HEK293 (cell line): ENCODE measurements at regions not wholly inside any gene's neighbourhood (a gene's known extent, or its start where the extent isn't known, plus 50 kb on each side); places are given as distances from the start of the nearest gene placed in this dataset.

ENCODE experiments used
- CTCF ChIA-PET: fragments of 350-600 bp; formaldehyde crosslinking; extraction: SDS; loops from one replicate; lab custom pipeline; 2021; ENCODE audit warnings: antibody characterized with exemption; lab: Yijun Ruan, JAX
- POLR2A ChIA-PET: fragments of 300-600 bp; formaldehyde crosslinking; extraction: SDS; loops from one replicate; lab custom pipeline; 2020; ENCODE audit warnings: antibody characterized with exemption, inconsistent platforms; lab: Yijun Ruan, JAX
- H3K27ac ChIP-seq: fragments of 200-500 bp; sonication (Bioruptor generic); 2 replicates; pipeline ENCODE4 v1.5.1; 2014; ENCODE audit warnings: low read depth, low read length, control low read depth, inconsistent platforms; ENCODE audit errors: extremely low read depth
- H3K36me3 ChIP-seq, 2 experiments: fragments of 200-500 bp in 1 of 2; sonication (Bioruptor generic) in 1 of 2; 1 replicate in 1 of 2; 2 replicates in 1 of 2; pipeline ENCODE4 v1.5.1; 2014 to 2017; ENCODE audit warnings: inconsistent platforms in 2 of 2, low read length in 2 of 2; ENCODE audit not compliant: control insufficient read depth in 2 of 2, insufficient read depth in 1 of 2
- H3K4me1 ChIP-seq: fragments of 200-500 bp; sonication (Bioruptor generic); 2 replicates; pipeline ENCODE4 v1.5.1; 2014; ENCODE audit warnings: mild to moderate bottlenecking, low read length, inconsistent platforms; ENCODE audit not compliant: control insufficient read depth, insufficient read depth
- H3K4me3 ChIP-seq: 2 replicates; pipeline ENCODE4 v1.5.1; 2011; ENCODE audit warnings: low read depth, mild to moderate bottlenecking, control low read depth, low read length, moderate library complexity
- H3K9me3 ChIP-seq: fragments of 200-500 bp; sonication (Bioruptor generic); 2 replicates; pipeline ENCODE4 v1.5.1; 2014; ENCODE audit warnings: low read depth, low read length, inconsistent platforms; ENCODE audit not compliant: control insufficient read depth, insufficient read depth
- HOXD13 ChIP-seq: sonication (generic); formaldehyde crosslinking; IDR thresholded peaks from 2 replicates; pipeline ENCODE4 v1.8.0; 2022; ENCODE audit warnings: missing genetic modification reagents, borderline replicate concordance
- MZF1 ChIP-seq: fragments of 450-650 bp; formaldehyde crosslinking; IDR thresholded peaks from 2 replicates; pipeline ENCODE4 v1.5.1; 2017; ENCODE audit warnings: missing biosample characterization, missing genetic modification characterization, borderline replicate concordance
- SP7 ChIP-seq: fragments of 450-650 bp; formaldehyde crosslinking; IDR thresholded peaks from 2 replicates; pipeline ENCODE4 v1.5.1; 2016; ENCODE audit warnings: missing biosample characterization, missing genetic modification characterization
- TRIM28 ChIP-seq: IDR thresholded peaks from 2 replicates; pipeline ENCODE4 v1.6.1; 2011; ENCODE audit warnings: low read length, control low read depth, borderline replicate concordance
- WT1 ChIP-seq: fragments of 450-650 bp; formaldehyde crosslinking; IDR thresholded peaks from 2 replicates; pipeline ENCODE4 v1.5.1; 2016; ENCODE audit warnings: missing biosample characterization, missing genetic modification characterization
- ZFP37 ChIP-seq: fragments of 450-650 bp; formaldehyde crosslinking; IDR thresholded peaks from 2 replicates; pipeline ENCODE4 v1.5.1; 2016; ENCODE audit warnings: missing biosample characterization, missing genetic modification characterization
- ZNF292 ChIP-seq: fragments of 450-650 bp; formaldehyde crosslinking; IDR thresholded peaks from 2 replicates; pipeline ENCODE4 v1.5.1; 2016; ENCODE audit warnings: low read depth, missing biosample characterization, missing genetic modification characterization, borderline replicate concordance
- ZNF544 ChIP-seq: fragments of 450-650 bp; formaldehyde crosslinking; IDR thresholded peaks from 2 replicates; pipeline ENCODE4 v1.5.0; 2017; ENCODE audit warnings: missing biosample characterization, missing genetic modification characterization
- ZNF549 ChIP-seq: fragments of 450-650 bp; IDR thresholded peaks from 2 replicates; pipeline ENCODE4 v1.5.1; 2018; ENCODE audit warnings: missing biosample characterization, missing genetic modification characterization, mild to moderate bottlenecking, inconsistent platforms, moderate library complexity
- ZNF561 ChIP-seq: fragments of 450-650 bp; IDR thresholded peaks from 2 replicates; pipeline ENCODE4 v1.5.1; 2018; ENCODE audit warnings: missing biosample characterization, missing genetic modification characterization, borderline replicate concordance
- ZNF777 ChIP-seq: fragments of 450-650 bp; formaldehyde crosslinking; IDR thresholded peaks from 2 replicates; pipeline ENCODE4 v1.5.1; 2017; ENCODE audit warnings: missing biosample characterization, missing genetic modification characterization, borderline replicate concordance
- TF ChIP-seq, protein P1 (sequence below): fragments of 450-650 bp; formaldehyde crosslinking; IDR thresholded peaks from 2 replicates; pipeline ENCODE4 v1.5.1; 2017; ENCODE audit warnings: missing biosample characterization, missing genetic modification characterization
- TF ChIP-seq, protein P2 (sequence below): fragments of 450-650 bp; formaldehyde crosslinking; IDR thresholded peaks from 2 replicates; pipeline ENCODE4 v1.5.1; 2016; ENCODE audit warnings: missing biosample characterization, missing genetic modification characterization
- TF ChIP-seq, protein P3 (sequence below): fragments of 450-650 bp; formaldehyde crosslinking; IDR thresholded peaks from 2 replicates; pipeline ENCODE4 v1.5.1; 2016; ENCODE audit warnings: missing biosample characterization, missing genetic modification characterization, borderline replicate concordance
- TF ChIP-seq, protein P4 (sequence below): fragments of 450-650 bp; formaldehyde crosslinking; IDR thresholded peaks from 2 replicates; pipeline ENCODE4 v1.5.1; 2016; ENCODE audit warnings: missing biosample characterization, missing genetic modification characterization, borderline replicate concordance

DNA sequence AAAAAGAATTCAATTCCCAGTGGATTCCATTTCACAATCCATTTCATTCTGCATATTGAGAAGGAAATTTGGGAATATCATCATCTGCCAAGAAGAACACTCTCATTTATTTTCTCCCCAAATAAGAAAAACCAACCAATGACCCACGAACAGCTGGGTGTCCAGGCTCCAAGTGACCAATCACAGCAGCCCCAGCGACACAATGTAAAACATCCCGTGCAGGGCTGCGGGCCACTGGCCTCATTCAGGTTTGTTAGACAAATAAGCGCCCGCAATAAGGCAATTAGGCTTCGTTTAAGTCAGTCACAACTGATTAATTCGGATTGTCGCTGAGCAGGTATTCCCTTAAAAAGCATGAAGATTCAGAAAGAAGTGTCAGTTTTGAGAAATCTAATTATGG, 378.6 kb downstream of the EIPR1 start:
- Histone ChIP-seq H3K4me1 (no peaks in the 10 kb centered on the region), H3K36me3 (no peaks in the 10 kb centered on the region), H3K9me3 (no peaks in the 10 kb centered on the region), H3K27ac (no peak overlapping the region), H3K4me3 (no peak overlapping the region)
- TF ChIP-seq WT1 (tag by site-specific recombination) (no peak), ZNF549 (tag by site-specific recombination) (no peak), ZNF561 (tag by site-specific recombination) (no peak), ZFP37 (tag by site-specific recombination) (no peak), ZNF777 (tag by site-specific recombination) (no peak), TRIM28 (no peak), ZNF292 (tag by site-specific recombination) (no peak), ZNF544 (tag by site-specific recombination) (no peak), MZF1 (no peak), HOXD13 (no peak), SP7 (tag by site-specific recombination) (no peak)
- TF ChIP-seq, protein P1, sequence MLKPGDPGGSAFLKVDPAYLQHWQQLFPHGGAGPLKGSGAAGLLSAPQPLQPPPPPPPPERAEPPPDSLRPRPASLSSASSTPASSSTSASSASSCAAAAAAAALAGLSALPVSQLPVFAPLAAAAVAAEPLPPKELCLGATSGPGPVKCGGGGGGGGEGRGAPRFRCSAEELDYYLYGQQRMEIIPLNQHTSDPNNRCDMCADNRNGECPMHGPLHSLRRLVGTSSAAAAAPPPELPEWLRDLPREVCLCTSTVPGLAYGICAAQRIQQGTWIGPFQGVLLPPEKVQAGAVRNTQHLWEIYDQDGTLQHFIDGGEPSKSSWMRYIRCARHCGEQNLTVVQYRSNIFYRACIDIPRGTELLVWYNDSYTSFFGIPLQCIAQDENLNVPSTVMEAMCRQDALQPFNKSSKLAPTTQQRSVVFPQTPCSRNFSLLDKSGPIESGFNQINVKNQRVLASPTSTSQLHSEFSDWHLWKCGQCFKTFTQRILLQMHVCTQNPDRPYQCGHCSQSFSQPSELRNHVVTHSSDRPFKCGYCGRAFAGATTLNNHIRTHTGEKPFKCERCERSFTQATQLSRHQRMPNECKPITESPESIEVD (tag by site-specific recombination): no peak
- TF ChIP-seq, protein P2, sequence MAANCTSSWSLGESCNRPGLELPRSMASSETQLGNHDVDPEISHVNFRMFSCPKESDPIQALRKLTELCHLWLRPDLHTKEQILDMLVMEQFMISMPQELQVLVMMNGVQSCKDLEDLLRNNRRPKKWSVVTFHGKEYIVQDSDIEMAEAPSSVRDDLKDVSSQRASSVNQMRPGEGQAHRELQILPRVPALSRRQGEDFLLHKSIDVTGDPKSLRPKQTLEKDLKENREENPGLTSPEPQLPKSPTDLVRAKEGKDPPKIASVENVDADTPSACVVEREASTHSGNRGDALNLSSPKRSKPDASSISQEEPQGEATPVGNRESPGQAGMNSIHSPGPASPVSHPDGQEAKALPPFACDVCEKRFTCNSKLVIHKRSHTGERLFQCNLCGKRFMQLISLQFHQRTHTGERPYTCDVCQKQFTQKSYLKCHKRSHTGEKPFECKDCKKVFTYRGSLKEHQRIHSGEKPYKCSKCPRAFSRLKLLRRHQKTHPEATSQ (tag by site-specific recombination): no peak
- TF ChIP-seq, protein P3, sequence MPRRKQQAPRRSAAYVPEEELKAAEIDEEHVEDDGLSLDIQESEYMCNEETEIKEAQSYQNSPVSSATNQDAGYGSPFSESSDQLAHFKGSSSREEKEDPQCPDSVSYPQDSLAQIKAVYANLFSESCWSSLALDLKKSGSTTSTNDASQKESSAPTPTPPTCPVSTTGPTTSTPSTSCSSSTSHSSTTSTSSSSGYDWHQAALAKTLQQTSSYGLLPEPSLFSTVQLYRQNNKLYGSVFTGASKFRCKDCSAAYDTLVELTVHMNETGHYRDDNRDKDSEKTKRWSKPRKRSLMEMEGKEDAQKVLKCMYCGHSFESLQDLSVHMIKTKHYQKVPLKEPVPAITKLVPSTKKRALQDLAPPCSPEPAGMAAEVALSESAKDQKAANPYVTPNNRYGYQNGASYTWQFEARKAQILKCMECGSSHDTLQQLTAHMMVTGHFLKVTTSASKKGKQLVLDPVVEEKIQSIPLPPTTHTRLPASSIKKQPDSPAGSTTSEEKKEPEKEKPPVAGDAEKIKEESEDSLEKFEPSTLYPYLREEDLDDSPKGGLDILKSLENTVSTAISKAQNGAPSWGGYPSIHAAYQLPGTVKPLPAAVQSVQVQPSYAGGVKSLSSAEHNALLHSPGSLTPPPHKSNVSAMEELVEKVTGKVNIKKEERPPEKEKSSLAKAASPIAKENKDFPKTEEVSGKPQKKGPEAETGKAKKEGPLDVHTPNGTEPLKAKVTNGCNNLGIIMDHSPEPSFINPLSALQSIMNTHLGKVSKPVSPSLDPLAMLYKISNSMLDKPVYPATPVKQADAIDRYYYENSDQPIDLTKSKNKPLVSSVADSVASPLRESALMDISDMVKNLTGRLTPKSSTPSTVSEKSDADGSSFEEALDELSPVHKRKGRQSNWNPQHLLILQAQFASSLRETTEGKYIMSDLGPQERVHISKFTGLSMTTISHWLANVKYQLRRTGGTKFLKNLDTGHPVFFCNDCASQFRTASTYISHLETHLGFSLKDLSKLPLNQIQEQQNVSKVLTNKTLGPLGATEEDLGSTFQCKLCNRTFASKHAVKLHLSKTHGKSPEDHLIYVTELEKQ (tag by site-specific recombination): no peak
- POLR2A ChIA-PET: no interaction called here
- CTCF ChIA-PET: no interaction called here

DNA sequence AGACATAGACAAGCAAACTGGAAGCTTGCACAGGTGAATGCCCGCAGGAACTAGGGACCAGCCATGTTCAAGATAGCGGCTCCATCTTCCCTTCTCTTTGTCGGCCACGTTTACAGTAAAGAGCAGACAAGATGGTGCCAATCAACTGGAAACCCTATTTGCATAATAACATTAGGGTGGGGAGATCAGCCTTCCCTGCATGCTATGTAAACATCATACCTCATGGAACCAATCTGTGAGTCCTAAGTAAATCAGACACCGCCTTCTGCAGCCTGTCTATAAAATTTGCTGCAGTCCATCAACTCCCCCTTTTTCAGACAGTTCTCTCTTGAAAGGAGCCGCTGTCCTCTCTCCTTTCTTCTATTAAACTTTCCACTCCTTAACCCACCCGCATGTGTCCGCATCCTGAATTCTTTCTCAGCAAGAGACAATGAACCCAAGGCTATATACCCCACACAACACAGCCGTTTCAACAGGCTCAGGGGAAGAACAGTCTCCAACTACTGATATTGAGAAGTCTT, 384.4 kb downstream of the EIPR1 start:
- TF ChIP-seq, protein P4, sequence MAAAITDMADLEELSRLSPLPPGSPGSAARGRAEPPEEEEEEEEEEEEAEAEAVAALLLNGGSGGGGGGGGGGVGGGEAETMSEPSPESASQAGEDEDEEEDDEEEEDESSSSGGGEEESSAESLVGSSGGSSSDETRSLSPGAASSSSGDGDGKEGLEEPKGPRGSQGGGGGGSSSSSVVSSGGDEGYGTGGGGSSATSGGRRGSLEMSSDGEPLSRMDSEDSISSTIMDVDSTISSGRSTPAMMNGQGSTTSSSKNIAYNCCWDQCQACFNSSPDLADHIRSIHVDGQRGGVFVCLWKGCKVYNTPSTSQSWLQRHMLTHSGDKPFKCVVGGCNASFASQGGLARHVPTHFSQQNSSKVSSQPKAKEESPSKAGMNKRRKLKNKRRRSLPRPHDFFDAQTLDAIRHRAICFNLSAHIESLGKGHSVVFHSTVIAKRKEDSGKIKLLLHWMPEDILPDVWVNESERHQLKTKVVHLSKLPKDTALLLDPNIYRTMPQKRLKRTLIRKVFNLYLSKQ: no peak
- CTCF ChIA-PET: no interaction called here

More for the DNA sequence above, 384.4 kb downstream of the EIPR1 start:
- Histone ChIP-seq H3K9me3 (no peaks in the 10 kb centered on the region), H3K27ac (no peak overlapping the region), H3K4me1 (no peaks in the 10 kb centered on the region), H3K4me3 (no peak overlapping the region), H3K36me3 (no peaks in the 10 kb centered on the region)
- POLR2A ChIA-PET: no interaction called here
